Ovary (tissue), 3 donors: ENCODE measurements at regions not wholly inside any gene's neighbourhood (a gene's known extent, or its start where the extent isn't known, plus 50 kb on each side); places are given as distances from the start of the nearest gene placed in this dataset.

ENCODE experiments used
- EP300 ChIP-seq: sonication (generic); formaldehyde crosslinking; IDR thresholded peaks from one replicate; pipeline ENCODE4 v1.6.1; 2017; ENCODE audit warnings: antibody characterized with exemption
- POLR2A ChIP-seq: fragments of 450-650 bp; IDR thresholded peaks from one replicate; pipeline ENCODE4 v1.6.1; 2017; ENCODE audit warnings: antibody characterized with exemption, mild to moderate bottlenecking, moderate library complexity
- TF ChIP-seq, protein P1 (sequence below), 3 donors: fragments of 450-650 bp in 2 of 3; fragments of 200-600 bp in 1 of 3; IDR thresholded peaks; one replicate each; pipeline versions ENCODE4 v1.5.1 to v1.8.0; 2016 to 2022; ENCODE audit warnings: antibody characterized with exemption in 3 of 3, mild to moderate bottlenecking in 1 of 3
- donor health status: DM: no; HTN: no; CAD: no.

DNA sequence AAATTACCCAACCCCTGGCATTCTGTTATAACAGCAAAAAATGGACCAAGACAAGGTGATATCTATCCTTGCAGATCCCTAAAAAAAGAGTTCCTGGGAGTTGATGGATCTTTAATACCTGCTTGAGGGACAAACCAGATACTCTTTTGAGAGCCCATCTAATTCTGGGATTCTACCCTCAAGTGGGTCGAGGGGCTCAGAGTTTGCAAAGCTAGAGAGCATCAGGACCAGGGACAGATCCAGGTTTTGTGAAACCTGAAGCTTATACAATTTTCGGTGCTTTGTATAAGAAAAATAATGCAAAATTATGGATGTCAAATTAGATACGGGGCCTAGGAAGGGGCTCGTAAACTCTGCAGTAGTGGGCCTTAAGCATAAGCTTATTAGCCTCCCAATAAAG, 130.5 kb upstream of the CRHR1 start:
- TF ChIP-seq POLR2A (no peak), EP300 (no peak)
- TF ChIP-seq, protein P1, sequence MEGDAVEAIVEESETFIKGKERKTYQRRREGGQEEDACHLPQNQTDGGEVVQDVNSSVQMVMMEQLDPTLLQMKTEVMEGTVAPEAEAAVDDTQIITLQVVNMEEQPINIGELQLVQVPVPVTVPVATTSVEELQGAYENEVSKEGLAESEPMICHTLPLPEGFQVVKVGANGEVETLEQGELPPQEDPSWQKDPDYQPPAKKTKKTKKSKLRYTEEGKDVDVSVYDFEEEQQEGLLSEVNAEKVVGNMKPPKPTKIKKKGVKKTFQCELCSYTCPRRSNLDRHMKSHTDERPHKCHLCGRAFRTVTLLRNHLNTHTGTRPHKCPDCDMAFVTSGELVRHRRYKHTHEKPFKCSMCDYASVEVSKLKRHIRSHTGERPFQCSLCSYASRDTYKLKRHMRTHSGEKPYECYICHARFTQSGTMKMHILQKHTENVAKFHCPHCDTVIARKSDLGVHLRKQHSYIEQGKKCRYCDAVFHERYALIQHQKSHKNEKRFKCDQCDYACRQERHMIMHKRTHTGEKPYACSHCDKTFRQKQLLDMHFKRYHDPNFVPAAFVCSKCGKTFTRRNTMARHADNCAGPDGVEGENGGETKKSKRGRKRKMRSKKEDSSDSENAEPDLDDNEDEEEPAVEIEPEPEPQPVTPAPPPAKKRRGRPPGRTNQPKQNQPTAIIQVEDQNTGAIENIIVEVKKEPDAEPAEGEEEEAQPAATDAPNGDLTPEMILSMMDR (IDR thresholded peaks at IDR 0.05) = no peak
